ENCODE measurements at regions not wholly inside any gene's neighbourhood (a gene's known extent, or its start where the extent isn't known, plus 50 kb on each side); places are given as distances from the start of the nearest gene placed in this dataset.

- Histone ChIP-seq H3K9ac (ENCODE audit: low read length) (no peak overlapping the region), H3K27me3 (replicated peaks in 1 of 4; ENCODE audit: control extremely low read depth in 1 of 4, control insufficient read depth in 3 of 4, insufficient read depth in 4 of 4, low read length in 3 of 4) (no peaks in the 10 kb centered on the region), H3K9me3 (ENCODE audit: control extremely low read depth in 1 of 3, control insufficient read depth in 2 of 3, insufficient read depth in 1 of 3, low read length in 2 of 3) (no peaks in the 10 kb centered on the region), H3K79me2 (ENCODE audit: control insufficient read depth, insufficient read depth, low read length) (no peaks in the 10 kb centered on the region), H3K4me1 (ENCODE audit: control insufficient read depth in 2 of 2, insufficient read depth in 2 of 2, low read length in 2 of 2) (no peaks in the 10 kb centered on the region), H3K36me3 (replicated peaks in 1 of 2; ENCODE audit: control extremely low read depth in 1 of 2, control insufficient read depth in 1 of 2, extremely low read depth in 1 of 2, insufficient read depth in 2 of 2, low read length in 1 of 2) (no peaks in the 10 kb centered on the region), H2AFZ (ENCODE audit: insufficient read depth, low read depth, low read length, poor library complexity, severe bottlenecking) (no peak overlapping the region), H3K4me3 (ENCODE audit: control extremely low read depth in 1 of 5, extremely low read depth in 1 of 5, insufficient read depth in 1 of 5, low read depth in 2 of 5, low read length in 4 of 5) (no peak overlapping the region), H3K27ac (ENCODE audit: low read length in 2 of 2) (no peak overlapping the region), H3K4me2 (replicated peaks; ENCODE audit: low read depth, low read length, poor library complexity, severe bottlenecking) (no peak overlapping the region), H4K20me1 (ENCODE audit: control insufficient read depth, insufficient read depth, low read length, poor library complexity, severe bottlenecking) (no peaks in the 10 kb centered on the region)
- H3K4me3 Mint-ChIP-seq = no peak overlapping the region
- no peak for ATAC-seq (ENCODE audit: low read depth)
- no peak overlapping the region for H3K27ac Mint-ChIP-seq
- ChIA-PET POLR2A (no interaction called here), CTCF (no interaction called here)
- no peak for TF ChIP-seq EZH2 (IDR thresholded peaks at IDR 0.05; ENCODE audit: borderline replicate concordance, insufficient read depth, low read depth, low read length, poor library complexity, severe bottlenecking)
- TF ChIP-seq, protein P1, sequence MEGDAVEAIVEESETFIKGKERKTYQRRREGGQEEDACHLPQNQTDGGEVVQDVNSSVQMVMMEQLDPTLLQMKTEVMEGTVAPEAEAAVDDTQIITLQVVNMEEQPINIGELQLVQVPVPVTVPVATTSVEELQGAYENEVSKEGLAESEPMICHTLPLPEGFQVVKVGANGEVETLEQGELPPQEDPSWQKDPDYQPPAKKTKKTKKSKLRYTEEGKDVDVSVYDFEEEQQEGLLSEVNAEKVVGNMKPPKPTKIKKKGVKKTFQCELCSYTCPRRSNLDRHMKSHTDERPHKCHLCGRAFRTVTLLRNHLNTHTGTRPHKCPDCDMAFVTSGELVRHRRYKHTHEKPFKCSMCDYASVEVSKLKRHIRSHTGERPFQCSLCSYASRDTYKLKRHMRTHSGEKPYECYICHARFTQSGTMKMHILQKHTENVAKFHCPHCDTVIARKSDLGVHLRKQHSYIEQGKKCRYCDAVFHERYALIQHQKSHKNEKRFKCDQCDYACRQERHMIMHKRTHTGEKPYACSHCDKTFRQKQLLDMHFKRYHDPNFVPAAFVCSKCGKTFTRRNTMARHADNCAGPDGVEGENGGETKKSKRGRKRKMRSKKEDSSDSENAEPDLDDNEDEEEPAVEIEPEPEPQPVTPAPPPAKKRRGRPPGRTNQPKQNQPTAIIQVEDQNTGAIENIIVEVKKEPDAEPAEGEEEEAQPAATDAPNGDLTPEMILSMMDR (IDR thresholded peaks at IDR 0.05) = no peak
- no peaks in the 10 kb centered on the region for H3K27me3 Mint-ChIP-seq
- no CpG with 5 or more reads among the region's 3 CpGs for WGBS (ENCODE audit: insufficient coverage)
- H3K4me1 Mint-ChIP-seq = no peaks in the 10 kb centered on the region
- intact Hi-C loops (cut with micrococcal nuclease) = no loop called here
- peaks cover 7% of the 10 kb centered on the region for H3K9me3 Mint-ChIP-seq (ENCODE audit: insufficient read depth)
- DNase-seq = no peak
Observed at GRCh38 chr11:29809121-29809520, 207.7 kb downstream of the KCNA4 start.

- Mint-ChIP-seq H3K4me3 (no peak overlapping the region), H3K27ac (no peak overlapping the region), H3K9me3 (ENCODE audit: insufficient read depth) (peaks cover 4% of the 10 kb centered on the region), H3K4me1 (no peaks in the 10 kb centered on the region), H3K27me3 (no peaks in the 10 kb centered on the region)
- Histone ChIP-seq H3K4me3 (ENCODE audit: control extremely low read depth in 1 of 5, extremely low read depth in 1 of 5, insufficient read depth in 1 of 5, low read depth in 2 of 5, low read length in 4 of 5) (no peak overlapping the region), H3K9me3 (ENCODE audit: control extremely low read depth in 1 of 3, control insufficient read depth in 2 of 3, insufficient read depth in 1 of 3, low read length in 2 of 3) (no peaks in the 10 kb centered on the region), H4K20me1 (ENCODE audit: control insufficient read depth, insufficient read depth, low read length, poor library complexity, severe bottlenecking) (no peaks in the 10 kb centered on the region), H3K79me2 (ENCODE audit: control insufficient read depth, insufficient read depth, low read length) (no peaks in the 10 kb centered on the region), H2AFZ (ENCODE audit: insufficient read depth, low read depth, low read length, poor library complexity, severe bottlenecking) (no peak overlapping the region), H3K27me3 (replicated peaks in 1 of 4; ENCODE audit: control extremely low read depth in 1 of 4, control insufficient read depth in 3 of 4, insufficient read depth in 4 of 4, low read length in 3 of 4) (no peaks in the 10 kb centered on the region), H3K4me2 (replicated peaks; ENCODE audit: low read depth, low read length, poor library complexity, severe bottlenecking) (no peak overlapping the region), H3K27ac (ENCODE audit: low read length in 2 of 2) (no peak overlapping the region), H3K9ac (ENCODE audit: low read length) (no peak overlapping the region), H3K4me1 (ENCODE audit: control insufficient read depth in 2 of 2, insufficient read depth in 2 of 2, low read length in 2 of 2) (no peaks in the 10 kb centered on the region), H3K36me3 (replicated peaks in 1 of 2; ENCODE audit: control extremely low read depth in 1 of 2, control insufficient read depth in 1 of 2, extremely low read depth in 1 of 2, insufficient read depth in 2 of 2, low read length in 1 of 2) (no peaks in the 10 kb centered on the region)
- POLR2A ChIA-PET = no interaction called here
- DNase-seq = no peak
- intact Hi-C loops (cut with micrococcal nuclease) = no loop called here
- no peak for TF ChIP-seq EZH2 (IDR thresholded peaks at IDR 0.05; ENCODE audit: borderline replicate concordance, insufficient read depth, low read depth, low read length, poor library complexity, severe bottlenecking)
- TF ChIP-seq, protein P1 (IDR thresholded peaks at IDR 0.05) = no peak
- CTCF ChIA-PET = interaction anchor here (0.7 kb wide), 1 partner anchor 24 kb away, joined by 4 read pairs; no protein-coding TSS in a partner anchor
- ATAC-seq (ENCODE audit: low read depth) = no peak
Observed at GRCh38 chr11:29802522-29802921, 214.3 kb downstream of the KCNA4 start.

All from B cell (primary cell).